Amniotic epithelial cell (primary cell): ENCODE measurements at regions not wholly inside any gene's neighbourhood (a gene's known extent, or its start where the extent isn't known, plus 50 kb on each side); places are given as distances from the start of the nearest gene placed in this dataset.

Experiments
- DNase-seq: peaks from one replicate; pipeline ENCODE4 v3.0.0-alpha.2; 2010; ENCODE audit warnings: low read depth

DNA sequence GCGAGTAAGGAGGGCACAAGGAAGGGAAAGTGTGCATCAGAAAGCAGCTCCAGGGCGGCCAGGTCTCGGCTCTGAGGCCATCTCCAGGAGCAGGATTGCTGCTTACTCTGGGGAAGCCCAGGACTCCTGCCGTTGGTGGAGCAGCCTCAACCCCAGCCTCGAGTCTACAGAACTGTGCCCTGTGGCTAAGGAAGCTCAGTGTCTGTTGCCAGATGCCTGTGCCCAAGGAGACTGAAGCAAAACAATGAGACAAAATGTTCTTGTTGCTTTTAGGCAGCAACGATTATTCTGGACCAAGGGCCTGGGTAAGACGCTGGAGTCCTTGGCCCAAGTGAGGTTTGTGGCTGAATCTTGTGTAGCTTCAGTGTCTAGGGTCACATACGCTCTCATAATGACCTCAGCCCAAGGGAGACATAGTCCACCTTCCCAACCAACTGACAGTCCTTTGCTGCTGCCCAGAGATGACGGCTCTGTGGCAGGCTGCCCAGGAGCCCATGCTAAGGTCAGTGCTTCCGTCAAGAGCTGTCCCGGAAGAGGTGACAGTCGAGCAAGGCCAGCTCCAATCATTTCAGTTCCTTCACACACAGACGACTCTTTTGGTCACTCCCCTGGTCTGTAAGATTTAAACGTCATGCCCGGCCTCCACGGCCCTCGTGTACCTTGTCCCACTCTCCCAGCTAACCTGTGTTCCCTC lies 223.8 kb downstream of the TTC32 start:
- no peak for DNase-seq

DNA sequence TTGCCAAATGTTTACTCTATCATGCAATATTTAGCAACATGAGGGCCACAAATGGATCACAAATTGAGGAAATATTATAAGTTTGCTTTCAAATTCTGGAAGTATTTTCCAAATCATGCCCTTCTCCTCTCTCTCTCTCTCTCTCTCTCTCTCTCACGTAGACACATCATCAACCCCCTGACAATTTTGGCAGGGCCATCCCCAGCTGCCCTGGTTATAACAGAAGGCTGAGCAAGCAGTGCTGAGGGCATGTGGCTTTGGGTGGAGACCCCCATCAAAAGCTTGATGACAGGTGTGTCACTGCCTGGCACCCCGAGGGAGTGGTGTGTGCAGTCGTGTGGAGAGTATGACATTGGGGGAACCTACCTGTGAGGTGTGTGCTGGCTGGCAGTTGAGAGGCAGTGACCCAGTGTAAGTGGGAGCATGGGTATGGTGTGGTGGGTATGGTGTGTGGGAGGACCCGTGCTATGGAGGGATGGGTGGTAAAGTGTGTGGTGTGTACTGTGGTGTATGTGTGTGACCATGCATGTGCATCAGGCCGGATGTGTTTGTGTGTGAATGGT lies 224.5 kb downstream of the TTC32 start:
- DNase-seq: no peak

DNA sequence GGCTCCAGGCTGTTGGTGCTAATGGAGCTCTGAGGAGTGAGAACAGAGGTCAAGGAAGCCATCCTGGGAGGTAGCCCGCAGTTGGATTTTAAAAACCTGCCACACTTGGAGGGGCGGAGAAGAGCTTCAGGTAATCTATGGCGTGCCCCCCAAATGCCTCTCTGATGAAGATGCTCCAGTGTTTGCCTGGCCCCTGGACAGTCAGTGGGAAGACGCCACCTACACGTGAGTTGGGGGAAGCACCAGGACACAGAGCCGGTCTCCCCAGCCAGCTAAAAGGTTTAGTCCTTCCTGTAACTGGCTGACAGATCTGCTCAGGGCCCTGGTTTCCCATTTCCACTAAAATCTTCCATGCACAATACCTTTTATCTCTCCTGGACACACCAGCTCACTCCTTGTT lies 225.0 kb downstream of the TTC32 start:
- DNase-seq: no peak

DNA sequence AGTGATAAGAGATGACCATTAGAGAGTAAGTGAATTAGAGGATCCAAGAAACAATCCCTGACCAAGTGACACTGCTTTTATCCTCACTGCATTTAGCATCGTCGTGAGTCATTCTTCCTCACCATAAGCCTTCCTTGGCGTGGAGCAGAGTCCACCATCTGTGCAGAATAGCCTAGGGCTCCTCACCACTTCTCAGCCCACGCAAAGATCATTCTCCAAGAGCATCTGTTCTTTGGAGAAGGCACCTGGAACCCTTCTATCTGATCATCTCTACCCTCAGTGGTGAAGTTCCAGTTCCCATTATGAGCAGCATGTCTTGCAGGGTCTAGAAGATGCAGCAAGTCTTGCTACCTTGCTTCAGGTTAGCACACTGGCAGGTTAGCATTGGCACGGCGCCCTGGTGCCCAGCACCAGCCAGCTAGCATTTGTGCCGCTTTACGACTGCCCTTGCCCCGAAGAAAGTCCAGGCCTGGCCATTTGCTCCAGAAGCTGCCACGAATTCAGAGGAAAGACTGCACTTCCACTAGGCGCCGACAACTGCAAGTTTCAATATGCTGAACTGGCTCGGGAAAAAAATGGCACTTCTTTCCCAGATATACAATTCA lies 225.8 kb downstream of the TTC32 start:
- no peak for DNase-seq

DNA sequence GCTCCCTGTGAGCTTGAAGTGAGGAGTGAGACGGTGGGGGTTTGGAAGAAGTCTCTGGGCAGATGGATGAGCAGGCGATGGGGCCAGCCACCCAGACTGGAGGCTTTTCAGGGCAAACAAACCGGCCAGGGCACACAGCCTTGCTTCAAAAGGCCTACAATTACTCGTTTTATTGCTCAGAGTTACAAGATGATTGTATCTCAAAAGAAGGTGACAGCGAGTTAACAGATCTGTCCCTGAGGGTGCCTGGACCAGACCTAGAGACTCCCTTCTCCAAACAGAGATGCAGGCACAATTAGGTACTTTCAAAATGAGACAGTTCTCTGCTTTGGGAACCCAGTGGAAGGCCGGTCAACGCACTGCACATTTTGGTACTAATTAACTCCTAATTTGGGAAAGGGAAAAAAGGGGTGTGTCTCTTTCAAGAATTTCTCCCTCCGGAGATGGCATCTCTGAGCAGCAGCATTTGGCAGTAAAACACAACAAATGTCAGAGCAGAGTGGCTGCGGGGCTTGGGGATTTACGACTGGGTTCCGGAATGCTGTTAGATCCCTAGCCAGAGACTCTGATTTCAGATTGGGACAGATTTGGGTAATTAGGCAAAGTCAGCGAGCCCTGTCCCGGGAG lies 226.7 kb downstream of the TTC32 start:
- no peak for DNase-seq

DNA sequence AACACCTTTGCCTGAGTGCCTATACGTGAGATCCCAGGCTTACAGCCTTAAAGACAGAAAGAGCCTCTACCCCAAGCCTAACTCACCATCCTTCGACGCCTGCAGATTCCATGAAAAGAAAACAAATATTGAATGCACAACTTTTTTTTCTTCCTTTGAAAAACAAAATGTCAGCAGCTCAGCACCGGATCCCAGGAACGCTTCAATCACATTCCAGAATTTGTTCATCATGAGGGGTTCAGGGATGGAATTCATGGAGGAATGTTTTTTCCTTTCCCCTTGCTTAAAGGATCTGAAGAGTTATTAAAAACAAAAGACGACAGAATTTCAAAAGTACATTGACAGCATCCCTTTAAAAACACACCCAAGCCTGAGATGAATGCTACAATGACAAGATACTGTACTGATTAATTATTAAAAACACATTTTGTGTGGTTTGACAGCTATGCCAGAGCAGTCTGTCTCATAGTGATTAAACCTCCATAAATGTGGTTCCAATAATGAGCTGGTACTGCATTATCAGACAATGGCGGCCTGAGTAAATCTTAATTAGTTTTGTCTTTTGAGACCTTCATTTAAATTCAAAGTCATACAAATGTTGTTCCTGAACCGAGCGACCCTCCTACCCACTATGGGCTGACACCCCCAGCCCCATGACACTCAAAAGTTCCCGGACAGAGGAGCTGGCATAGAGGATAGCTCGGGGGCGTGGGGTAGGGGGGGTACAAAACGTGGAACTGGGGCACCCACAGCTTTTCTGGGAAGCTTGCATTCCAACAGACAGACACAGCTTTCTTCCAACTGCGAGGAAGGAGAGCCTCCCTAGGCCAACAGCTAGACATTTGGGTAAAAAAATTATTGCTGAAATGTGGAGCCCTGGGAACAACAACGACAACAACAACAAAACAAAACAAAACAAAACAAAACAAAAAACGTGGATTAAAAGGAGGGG lies 227.5 kb downstream of the TTC32 start:
- DNase-seq: no peak

DNA sequence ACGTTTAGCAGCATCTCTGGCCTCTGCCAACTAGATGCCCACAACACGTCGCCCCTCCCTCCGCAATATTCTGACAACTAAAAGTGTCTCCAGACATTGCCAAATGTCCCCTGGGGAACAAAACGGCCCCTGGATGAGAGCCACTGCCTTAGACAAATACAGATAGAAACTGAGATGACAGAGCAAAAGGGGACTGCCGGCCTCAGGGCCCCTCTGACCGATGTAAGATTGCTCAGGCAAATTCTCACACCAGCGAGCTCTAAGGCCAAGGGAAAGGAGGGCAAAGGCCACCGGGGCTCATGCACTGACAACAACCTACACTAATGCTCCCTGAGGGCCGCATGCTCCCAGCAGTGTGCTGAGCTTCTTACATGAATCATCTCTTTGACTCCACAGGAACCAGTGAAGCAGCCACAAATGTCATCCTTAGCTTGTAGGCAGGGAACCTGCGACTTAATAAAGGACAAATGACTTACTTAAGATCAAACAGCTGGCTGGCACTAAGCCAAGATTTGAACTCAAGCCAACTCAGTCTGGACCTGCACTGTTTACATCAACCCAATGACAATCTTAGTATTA lies 228.5 kb downstream of the TTC32 start:
- no peak for DNase-seq

DNA sequence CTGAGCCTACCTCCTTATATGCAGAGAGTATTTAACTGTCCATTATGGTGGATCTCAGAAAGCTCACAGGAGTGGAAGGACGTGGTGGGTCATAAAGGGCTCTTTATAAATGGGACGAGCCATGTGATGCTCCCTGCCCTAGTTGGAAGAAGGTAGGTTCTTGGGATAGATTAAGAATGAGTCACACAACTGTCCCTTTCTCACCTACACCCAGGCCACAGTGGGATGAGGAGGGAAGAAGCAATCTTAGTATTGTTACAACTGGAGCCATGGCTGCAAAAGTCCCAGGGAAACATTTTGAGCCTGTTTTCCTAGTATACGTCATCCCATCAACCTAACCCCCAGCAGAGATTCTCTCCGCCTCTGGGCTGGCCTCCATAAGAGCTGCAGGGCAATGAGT lies 229.9 kb downstream of the TTC32 start:
- no peak for DNase-seq

DNA sequence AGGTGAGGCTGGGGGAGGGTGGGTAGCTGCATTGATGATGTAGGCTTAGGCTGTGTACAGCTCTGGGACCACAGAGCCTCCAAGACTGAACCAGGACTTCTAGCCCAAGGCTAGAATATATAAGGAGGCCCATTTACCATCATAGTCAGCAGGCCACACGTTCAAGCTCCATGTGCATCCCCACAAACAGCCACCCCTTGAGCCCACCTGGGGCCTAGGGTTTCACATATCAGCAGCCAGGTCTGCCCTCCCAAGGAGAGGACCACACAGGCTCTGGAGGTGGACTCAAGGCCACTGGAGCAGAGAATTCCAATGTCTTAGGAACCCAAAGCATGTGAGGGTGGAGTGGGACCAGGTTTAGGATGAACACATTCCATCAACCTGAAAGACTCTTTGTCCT lies 230.5 kb downstream of the TTC32 start:
- no peak for DNase-seq

DNA sequence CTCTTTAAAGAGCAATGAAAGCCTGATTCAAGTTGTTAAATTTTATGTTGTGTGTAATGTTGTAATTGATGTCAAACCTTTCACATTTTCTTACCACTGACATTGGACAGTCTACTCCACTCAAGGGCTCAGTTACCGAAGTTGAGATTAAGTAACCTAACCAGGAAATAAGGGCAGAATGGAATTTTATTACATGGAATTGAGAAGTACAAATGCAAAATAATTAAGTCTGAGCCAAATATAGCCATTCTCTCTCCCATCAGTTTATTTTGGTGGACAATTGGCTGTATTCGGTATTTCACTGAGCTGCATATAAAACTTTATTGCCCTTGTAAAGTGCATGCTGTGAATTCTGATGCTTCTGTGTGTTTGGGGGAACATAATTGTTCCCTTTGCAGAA lies 231.5 kb downstream of the TTC32 start:
- DNase-seq: peak; percentile 23

DNA sequence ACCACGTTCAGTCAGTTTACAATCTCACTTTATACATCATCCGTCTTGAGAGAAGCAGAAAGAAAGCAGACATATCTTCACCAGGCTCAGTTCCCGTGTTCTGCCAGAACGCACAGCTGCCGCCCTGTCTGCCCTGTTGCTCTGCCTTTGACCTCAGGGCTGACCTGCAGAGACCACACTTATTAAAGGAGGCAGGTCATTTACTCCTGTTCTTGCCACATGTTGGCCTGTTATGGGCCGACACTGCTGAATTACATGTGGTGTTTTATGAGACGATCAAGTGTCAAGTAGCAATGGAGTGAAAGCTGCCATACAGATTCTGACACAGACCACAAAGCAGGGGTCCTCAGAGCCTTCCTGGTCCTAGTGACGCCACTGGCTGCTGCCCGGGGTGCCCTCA lies 232.2 kb downstream of the TTC32 start:
- DNase-seq: no peak

DNA sequence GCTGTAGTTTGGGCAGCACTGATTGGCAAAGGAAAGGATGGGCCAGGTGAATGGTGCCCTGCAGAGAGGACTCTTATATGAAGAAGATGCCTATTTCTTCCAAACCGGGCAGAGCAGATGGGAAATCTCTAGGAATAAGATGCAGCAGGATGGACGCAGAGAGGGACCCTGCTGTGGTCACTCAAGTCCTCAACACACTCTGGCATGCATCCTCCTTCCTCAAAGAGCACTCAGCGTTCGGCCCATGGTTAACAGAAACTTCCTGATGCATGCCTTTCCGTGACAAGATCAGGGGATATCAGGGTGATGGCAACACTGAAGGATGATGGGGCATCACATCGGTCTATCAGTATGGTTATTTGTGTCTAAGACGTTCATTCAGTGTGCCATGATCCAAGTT lies 232.7 kb downstream of the TTC32 start:
- DNase-seq: no peak

DNA sequence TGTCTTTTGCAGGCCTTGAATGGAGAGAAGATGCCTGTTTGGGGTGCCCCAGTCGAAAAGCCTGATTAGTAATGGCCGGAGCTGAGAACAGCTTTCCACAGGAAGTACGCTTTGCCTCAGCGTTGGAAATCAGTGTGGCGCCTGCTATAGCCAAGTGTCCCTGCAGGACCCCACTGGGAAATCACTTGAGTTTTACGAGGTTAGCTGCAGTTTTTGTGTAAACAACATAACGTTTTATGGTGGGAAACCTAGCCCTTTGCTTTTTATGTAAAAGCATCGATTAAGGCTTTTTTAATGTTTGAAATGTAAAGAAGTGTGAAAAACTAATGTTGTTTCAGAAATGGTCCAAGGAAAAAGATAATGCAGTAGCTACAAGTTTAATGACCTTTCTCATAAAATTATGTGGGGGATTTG lies 234.2 kb downstream of the TTC32 start:
- no peak for DNase-seq

DNA sequence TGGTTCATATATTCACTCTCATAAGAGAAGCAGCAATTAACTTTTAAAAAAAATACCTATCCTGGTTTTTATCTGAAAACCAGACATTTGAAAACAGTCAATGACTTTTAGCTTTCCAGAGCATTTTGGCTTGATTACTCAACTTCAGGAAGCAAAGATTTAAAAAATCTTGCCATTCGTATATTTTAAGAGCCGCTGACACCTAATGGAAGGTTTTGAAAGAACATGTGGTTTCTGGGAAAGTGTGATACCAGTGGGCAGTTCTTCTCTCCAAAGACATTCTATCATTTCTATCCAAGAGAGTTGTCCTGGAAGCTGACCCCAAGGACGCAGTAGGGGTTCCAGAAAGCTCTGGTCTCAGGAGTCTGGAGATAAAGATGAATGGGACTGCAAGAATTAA lies 234.7 kb downstream of the TTC32 start:
- DNase-seq: peak; percentile 69

DNA sequence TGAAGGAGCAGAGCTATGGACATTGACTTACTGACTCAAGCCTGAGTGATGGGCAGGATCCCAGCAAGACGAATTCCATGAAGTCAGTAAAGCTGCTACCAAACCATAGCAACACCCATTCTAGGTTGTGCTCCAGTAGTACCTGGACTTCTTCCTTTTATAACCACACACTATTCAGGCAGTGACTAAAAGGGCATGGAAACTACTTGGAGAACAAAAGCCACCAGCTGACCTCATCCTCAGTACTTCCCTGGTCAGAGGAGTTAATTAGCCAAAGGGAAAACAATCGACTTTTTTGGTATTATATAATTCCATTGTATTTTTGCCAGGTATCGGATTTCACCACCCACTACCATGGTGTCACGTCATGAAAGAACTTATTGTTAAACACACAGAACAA lies 237.1 kb downstream of the TTC32 start:
- DNase-seq: no peak

DNA sequence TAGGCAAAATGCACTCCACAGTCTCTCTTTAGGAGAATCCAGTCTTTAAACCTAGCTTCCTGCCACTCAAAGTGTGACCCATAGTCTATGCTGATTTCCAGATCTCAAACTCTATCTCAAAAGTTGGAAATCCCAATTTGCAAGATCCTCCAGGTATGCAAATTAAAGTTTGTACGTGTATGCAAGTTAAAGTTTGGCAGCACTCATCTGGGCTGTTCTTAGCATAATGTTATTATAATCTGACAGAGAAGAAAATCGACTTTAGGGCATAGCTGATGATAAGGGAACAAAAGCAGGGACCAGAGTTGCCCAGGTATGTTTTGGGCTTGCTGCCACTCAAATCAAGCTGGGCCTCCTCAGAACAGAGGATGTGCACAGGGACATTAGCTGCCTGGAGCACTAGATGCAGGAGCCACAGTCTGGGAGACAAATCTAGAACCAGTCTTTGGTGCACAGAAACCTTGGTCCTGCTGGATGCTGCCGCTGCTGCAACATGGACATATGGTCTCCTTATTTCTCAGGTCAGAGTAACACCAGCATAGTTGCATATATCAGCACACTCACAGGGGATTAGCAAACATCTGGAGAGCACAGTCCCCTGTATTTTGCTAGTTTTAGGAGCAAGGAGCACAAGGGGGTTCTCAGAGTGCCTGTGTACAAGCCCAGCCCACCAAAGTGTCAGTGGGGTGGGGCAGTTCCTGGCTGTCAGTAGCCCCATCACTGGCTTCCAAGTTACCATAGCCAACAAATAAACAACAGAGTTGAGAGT lies 242.6 kb downstream of the TTC32 start:
- no peak for DNase-seq

DNA sequence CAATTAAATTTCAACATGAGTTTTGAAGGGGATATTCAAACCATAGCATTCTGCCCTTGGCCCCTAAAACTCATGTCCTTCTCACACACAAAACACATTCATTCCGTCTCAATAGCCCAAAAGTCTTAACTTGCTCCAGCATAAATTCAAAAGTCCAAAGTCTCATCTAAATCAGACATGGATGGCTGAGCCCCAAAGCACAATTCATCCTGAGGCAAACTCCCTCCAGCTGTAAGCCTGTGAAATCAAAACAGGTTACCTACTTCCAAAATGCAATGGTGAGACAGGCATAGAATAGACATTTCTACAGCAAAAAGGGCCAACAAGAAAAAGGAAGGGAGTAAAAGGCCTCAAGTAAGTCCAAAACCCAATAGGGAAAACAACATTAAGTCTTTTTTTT lies 245.8 kb downstream of the TTC32 start:
- no peak for DNase-seq

DNA sequence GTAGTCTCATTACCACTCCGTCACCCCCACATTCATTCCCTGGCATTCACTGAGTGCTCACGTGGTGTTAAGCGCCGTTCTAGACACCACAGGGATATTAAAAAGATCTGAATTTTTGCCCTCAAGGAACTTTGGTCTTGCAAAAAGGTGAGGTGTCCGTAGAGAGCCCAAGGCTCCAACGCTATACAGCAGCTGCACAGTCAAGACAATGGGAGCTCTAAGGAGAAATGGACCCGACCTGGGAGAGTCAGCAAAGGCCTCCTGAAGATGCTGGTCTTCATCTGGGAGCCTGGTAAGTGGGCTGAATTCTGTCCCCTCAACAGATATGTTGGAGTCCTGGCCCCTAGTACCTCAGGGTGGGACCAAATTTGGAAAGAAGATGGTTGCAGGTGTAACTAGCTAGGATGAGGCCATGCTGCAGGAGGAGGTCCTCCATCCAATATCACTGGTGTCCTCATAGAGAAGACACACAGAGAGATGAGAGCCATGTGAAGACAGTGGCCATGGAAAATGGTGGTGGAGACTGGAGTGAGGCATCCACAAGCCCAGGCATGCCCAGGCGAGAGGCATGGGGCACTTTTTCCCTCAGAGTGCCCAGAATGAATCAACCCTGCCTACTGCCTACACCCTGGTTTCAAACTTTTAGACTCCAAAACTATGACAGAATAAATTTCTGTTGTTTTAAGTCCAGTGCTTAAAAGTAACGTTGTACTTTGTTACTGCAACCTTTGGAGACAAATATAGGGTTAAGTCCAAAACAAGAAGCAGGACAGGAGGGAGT lies 247.3 kb downstream of the TTC32 start:
- DNase-seq: no peak

DNA sequence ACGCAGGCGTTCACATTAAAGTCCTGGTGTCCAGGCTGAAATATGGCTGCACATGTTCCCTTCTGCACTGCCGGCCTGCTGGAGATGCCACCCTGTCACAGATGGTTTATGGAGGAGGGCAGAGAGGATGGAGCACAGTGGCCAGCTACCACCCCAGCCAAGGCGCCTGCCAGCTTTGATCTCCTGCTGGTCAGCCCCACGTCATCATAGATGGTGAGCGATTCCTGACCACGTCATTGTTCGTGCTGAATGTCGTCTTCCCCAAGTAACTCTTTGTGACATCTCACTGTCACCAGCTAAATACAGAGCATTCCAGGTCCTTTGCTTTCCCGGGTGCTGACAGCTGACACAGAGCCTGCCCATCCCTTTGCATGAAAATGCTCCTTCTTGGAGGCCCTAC lies 248.3 kb downstream of the TTC32 start:
- DNase-seq: no peak

DNA sequence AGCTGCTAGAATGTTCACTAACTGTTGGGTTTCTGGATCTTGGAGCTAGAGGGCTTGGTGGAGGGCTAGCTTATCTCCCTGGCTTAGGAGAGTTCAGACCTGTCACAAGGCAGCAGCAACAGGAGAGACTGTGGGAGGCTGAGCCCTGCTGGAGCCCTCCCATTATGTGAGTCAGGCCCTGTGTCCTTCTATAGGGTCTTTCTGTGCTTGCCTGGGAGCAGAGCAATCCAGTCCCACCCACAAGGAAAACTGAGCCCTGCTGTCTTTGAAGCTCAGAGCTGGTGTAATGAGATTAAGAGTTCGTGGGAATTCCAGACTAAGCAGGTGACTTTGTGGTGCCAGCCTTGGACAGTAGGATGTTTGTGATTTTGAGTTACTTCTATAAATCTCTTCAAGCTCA lies 249.0 kb downstream of the TTC32 start:
- DNase-seq: no peak
